ENCODE measurements at regions not wholly inside any gene's neighbourhood (a gene's known extent, or its start where the extent isn't known, plus 50 kb on each side); places are given as distances from the start of the nearest gene placed in this dataset.

- DNase-seq = no peak
Measured at GRCh38 chr18:24915547-24915946, 436.4 kb downstream of the ZNF521 start.

GRCh38 chr18:24917767-24918166 is 434.2 kb downstream of the ZNF521 start:
- DNase-seq = no peak

- no peak for DNase-seq
Measured at GRCh38 chr18:24918257-24918656, 433.7 kb downstream of the ZNF521 start.

GRCh38 chr18:24919181-24919797 is 432.7 kb downstream of the ZNF521 start:
- DNase-seq = no peak

GRCh38 chr18:24922491-24922890 is 429.5 kb downstream of the ZNF521 start:
- DNase-seq = no peak

- no peak for DNase-seq
Measured at GRCh38 chr18:24923138-24923537, 428.8 kb downstream of the ZNF521 start.

- DNase-seq = no peak
Measured at GRCh38 chr18:24924066-24924716, 427.8 kb downstream of the ZNF521 start.

GRCh38 chr18:24926649-24927048 is 425.3 kb downstream of the ZNF521 start:
- DNase-seq = no peak

GRCh38 chr18:24928301-24928878 is 423.6 kb downstream of the ZNF521 start:
- DNase-seq = peak in 1 of 2 experiments; percentile 4

GRCh38 chr18:24930478-24930877 is 421.5 kb downstream of the ZNF521 start:
- DNase-seq = no peak

- DNase-seq = peak in 1 of 2 experiments; percentile 3
Measured at GRCh38 chr18:24930971-24931370, 421.0 kb downstream of the ZNF521 start.

GRCh38 chr18:24933345-24933744 is 418.6 kb downstream of the ZNF521 start:
- DNase-seq = no peak

GRCh38 chr18:24934258-24934932 is 417.6 kb downstream of the ZNF521 start:
- no peak for DNase-seq

- DNase-seq = no peak
Measured at GRCh38 chr18:24935008-24935407, 417.0 kb downstream of the ZNF521 start.

GRCh38 chr18:24935896-24936295 is 416.1 kb downstream of the ZNF521 start:
- no peak for DNase-seq

GRCh38 chr18:24936691-24937090 is 415.3 kb downstream of the ZNF521 start:
- no peak for DNase-seq

GRCh38 chr18:24937639-24938275 is 414.2 kb downstream of the ZNF521 start:
- DNase-seq = no peak

GRCh38 chr18:24940416-24940815 is 411.6 kb downstream of the ZNF521 start:
- no peak for DNase-seq

- DNase-seq = no peak
Measured at GRCh38 chr18:24941174-24941951, 410.6 kb downstream of the ZNF521 start.

- no peak for DNase-seq
Measured at GRCh38 chr18:24942144-24942543, 409.8 kb downstream of the ZNF521 start.

- DNase-seq = no peak
Measured at GRCh38 chr18:24947521-24948305, 404.3 kb downstream of the ZNF521 start.

- DNase-seq = no peak
Measured at GRCh38 chr18:24949908-24950307, 402.1 kb downstream of the ZNF521 start.

Measured in SHP77 (cell line).